DMS 273 treated with DMSO at 0.1 percent for 48 hours (cell line): ENCODE measurements at regions not wholly inside any gene's neighbourhood (a gene's known extent, or its start where the extent isn't known, plus 50 kb on each side); places are given as distances from the start of the nearest gene placed in this dataset.
A peak's percentile ranks its signal among the peaks of the same experiment; 100 is the strongest.

ENCODE experiments used
- DNase-seq: peaks from one replicate; lab custom pipeline; 2025; lab: John Stamatoyannopoulos, UW

- no peak for DNase-seq
Measured at GRCh38 chr6:88381289-88381642, 215.1 kb upstream of the CNR1 start.

- no peak for DNase-seq
Measured at GRCh38 chr6:88380618-88381288, 214.6 kb upstream of the CNR1 start.

GRCh38 chr6:88380083-88380482 lies 213.9 kb upstream of the CNR1 start:
- DNase-seq: peak; percentile 13

GRCh38 chr6:88378639-88379038 lies 212.5 kb upstream of the CNR1 start:
- no peak for DNase-seq

GRCh38 chr6:88377976-88378568 lies 211.9 kb upstream of the CNR1 start:
- no peak for DNase-seq

GRCh38 chr6:88376768-88377387 lies 210.7 kb upstream of the CNR1 start:
- DNase-seq: peak; percentile 42

- DNase-seq: no peak
Measured at GRCh38 chr6:88376197-88376596, 210.1 kb upstream of the CNR1 start.

- no peak for DNase-seq
Measured at GRCh38 chr6:88374553-88374952, 208.4 kb upstream of the CNR1 start.

GRCh38 chr6:88371480-88371879 lies 205.3 kb upstream of the CNR1 start:
- no peak for DNase-seq

GRCh38 chr6:88370127-88370710 lies 204.1 kb upstream of the CNR1 start:
- DNase-seq: no peak

- DNase-seq: no peak
Measured at GRCh38 chr6:88369262-88369661, 203.1 kb upstream of the CNR1 start.

GRCh38 chr6:88368071-88368787 lies 202.1 kb upstream of the CNR1 start:
- DNase-seq: peak; percentile 69

GRCh38 chr6:88367248-88367647 lies 201.1 kb upstream of the CNR1 start:
- DNase-seq: no peak

- DNase-seq: no peak
Measured at GRCh38 chr6:88366672-88367071, 200.5 kb upstream of the CNR1 start.

GRCh38 chr6:88365656-88366055 lies 199.5 kb upstream of the CNR1 start:
- no peak for DNase-seq

GRCh38 chr6:88365230-88365629 lies 199.1 kb upstream of the CNR1 start:
- no peak for DNase-seq

- no peak for DNase-seq
Measured at GRCh38 chr6:88361754-88362153, 195.6 kb upstream of the CNR1 start.

- DNase-seq: no peak
Measured at GRCh38 chr6:88361298-88361697, 195.2 kb upstream of the CNR1 start.

GRCh38 chr6:88360203-88360797 lies 194.2 kb upstream of the CNR1 start:
- no peak for DNase-seq

GRCh38 chr6:88359530-88360202 lies 193.5 kb upstream of the CNR1 start:
- no peak for DNase-seq

- no peak for DNase-seq
Measured at GRCh38 chr6:88358846-88359245, 192.7 kb upstream of the CNR1 start.

GRCh38 chr6:88349511-88349910 lies 183.4 kb upstream of the CNR1 start:
- no peak for DNase-seq
